ENCODE measurements at regions not wholly inside any gene's neighbourhood (a gene's known extent, or its start where the extent isn't known, plus 50 kb on each side); places are given as distances from the start of the nearest gene placed in this dataset.

- Histone ChIP-seq H3K9me3 (ENCODE audit: control extremely low read depth in 1 of 3, control insufficient read depth in 2 of 3, insufficient read depth in 1 of 3, low read length in 2 of 3) (peaks cover 0 to 26% (median 0%) of the 10 kb centered on the region in 3 donors), H3K4me2 (replicated peaks; ENCODE audit: low read depth, low read length, poor library complexity, severe bottlenecking) (no peak overlapping the region), H3K36me3 (replicated peaks in 1 of 2; ENCODE audit: control extremely low read depth in 1 of 2, control insufficient read depth in 1 of 2, extremely low read depth in 1 of 2, insufficient read depth in 2 of 2, low read length in 1 of 2) (no peaks in the 10 kb centered on the region), H3K9ac (ENCODE audit: low read length) (no peak overlapping the region), H3K4me3 (ENCODE audit: control extremely low read depth in 1 of 5, extremely low read depth in 1 of 5, insufficient read depth in 1 of 5, low read depth in 2 of 5, low read length in 4 of 5) (no peak overlapping the region), H3K79me2 (ENCODE audit: control insufficient read depth, insufficient read depth, low read length) (no peaks in the 10 kb centered on the region), H4K20me1 (ENCODE audit: control insufficient read depth, insufficient read depth, low read length, poor library complexity, severe bottlenecking) (no peaks in the 10 kb centered on the region), H3K4me1 (ENCODE audit: control insufficient read depth in 2 of 2, insufficient read depth in 2 of 2, low read length in 2 of 2) (no peaks in the 10 kb centered on the region), H3K27me3 (replicated peaks in 1 of 4; ENCODE audit: control extremely low read depth in 1 of 4, control insufficient read depth in 3 of 4, insufficient read depth in 4 of 4, low read length in 3 of 4) (no peaks in the 10 kb centered on the region), H2AFZ (ENCODE audit: insufficient read depth, low read depth, low read length, poor library complexity, severe bottlenecking) (no peak overlapping the region), H3K27ac (ENCODE audit: low read length in 2 of 2) (no peak overlapping the region)
- 14% methylated on average over 1 of the region's 1 CpG for WGBS (ENCODE audit: insufficient coverage)
- ChIA-PET POLR2A (no interaction called here), CTCF (no interaction called here)
- H3K27me3 Mint-ChIP-seq: no peaks in the 10 kb centered on the region
- DNase-seq: no peak
- H3K27ac Mint-ChIP-seq: no peak overlapping the region
- H3K4me1 Mint-ChIP-seq: no peaks in the 10 kb centered on the region
- no peak for ATAC-seq (ENCODE audit: low read depth)
- intact Hi-C loops (cut with micrococcal nuclease): no loop called here
- peaks cover 7% of the 10 kb centered on the region for H3K9me3 Mint-ChIP-seq (ENCODE audit: insufficient read depth)
- H3K4me3 Mint-ChIP-seq: no peak overlapping the region
- no peak for TF ChIP-seq CTCF (IDR thresholded peaks at IDR 0.05)
- no peak for TF ChIP-seq EZH2 (IDR thresholded peaks at IDR 0.05; ENCODE audit: borderline replicate concordance, insufficient read depth, low read depth, low read length, poor library complexity, severe bottlenecking)
These were observed 283.4 kb upstream of the IRX2 start for GRCh38 chr5:3034881-3035280.

- H3K36me3 ChIP-seq (replicated peaks in 1 of 2; ENCODE audit: control extremely low read depth in 1 of 2, control insufficient read depth in 1 of 2, extremely low read depth in 1 of 2, insufficient read depth in 2 of 2, low read length in 1 of 2): no peaks in the 10 kb centered on the region
- H3K4me2 ChIP-seq (replicated peaks; ENCODE audit: low read depth, low read length, poor library complexity, severe bottlenecking): no peak overlapping the region
- H4K20me1 ChIP-seq (ENCODE audit: control insufficient read depth, insufficient read depth, low read length, poor library complexity, severe bottlenecking): no peaks in the 10 kb centered on the region
- POLR2A ChIA-PET: no interaction called here
- intact Hi-C loops (cut with micrococcal nuclease): no loop called here
- H3K4me3 ChIP-seq (ENCODE audit: control extremely low read depth in 1 of 5, extremely low read depth in 1 of 5, insufficient read depth in 1 of 5, low read depth in 2 of 5, low read length in 4 of 5): no peak overlapping the region
- no peak overlapping the region for H3K9ac ChIP-seq (ENCODE audit: low read length)
- no peaks in the 10 kb centered on the region for H3K79me2 ChIP-seq (ENCODE audit: control insufficient read depth, insufficient read depth, low read length)
- DNase-seq: no peak
- no peaks in the 10 kb centered on the region for H3K27me3 ChIP-seq (replicated peaks in 1 of 4; ENCODE audit: control extremely low read depth in 1 of 4, control insufficient read depth in 3 of 4, insufficient read depth in 4 of 4, low read length in 3 of 4)
- CTCF ChIA-PET: no interaction called here
- no peak overlapping the region for H3K27ac ChIP-seq (ENCODE audit: low read length in 2 of 2)
- H2AFZ ChIP-seq (ENCODE audit: insufficient read depth, low read depth, low read length, poor library complexity, severe bottlenecking): no peak overlapping the region
- Mint-ChIP-seq H3K9me3 (ENCODE audit: insufficient read depth) (peaks cover 7% of the 10 kb centered on the region), H3K27ac (no peak overlapping the region), H3K27me3 (no peaks in the 10 kb centered on the region), H3K4me1 (no peaks in the 10 kb centered on the region), H3K4me3 (no peak overlapping the region)
- TF ChIP-seq EZH2 (IDR thresholded peaks at IDR 0.05; ENCODE audit: borderline replicate concordance, insufficient read depth, low read depth, low read length, poor library complexity, severe bottlenecking): no peak
- no peak for TF ChIP-seq CTCF (IDR thresholded peaks at IDR 0.05)
- no peaks in the 10 kb centered on the region for H3K4me1 ChIP-seq (ENCODE audit: control insufficient read depth in 2 of 2, insufficient read depth in 2 of 2, low read length in 2 of 2)
- 64% methylated on average over 3 of the region's 3 CpGs for WGBS (ENCODE audit: insufficient coverage)
- ATAC-seq (ENCODE audit: low read depth): no peak
- peaks cover 0 to 31% (median 0%) of the 10 kb centered on the region in 3 donors for H3K9me3 ChIP-seq (ENCODE audit: control extremely low read depth in 1 of 3, control insufficient read depth in 2 of 3, insufficient read depth in 1 of 3, low read length in 2 of 3)
These were observed 283.0 kb upstream of the IRX2 start for GRCh38 chr5:3034449-3034848.
